Left renal pelvis (tissue), 4 donors: ENCODE measurements at regions not wholly inside any gene's neighbourhood (a gene's known extent, or its start where the extent isn't known, plus 50 kb on each side); places are given as distances from the start of the nearest gene placed in this dataset.

Experiments used
- DNase-seq, 4 donors: peaks; one replicate each; pipeline ENCODE4 v3.0.0-alpha.2; 2013; ENCODE audit warnings: low read depth in 4 of 4, low spot score in 3 of 4

- DNase-seq: no peak
Observed at GRCh38 chr20:60986506-60987156, 265.4 kb upstream of the CDH4 start.

GRCh38 chr20:60990061-60990460 is 262.0 kb upstream of the CDH4 start:
- no peak for DNase-seq

DNA sequence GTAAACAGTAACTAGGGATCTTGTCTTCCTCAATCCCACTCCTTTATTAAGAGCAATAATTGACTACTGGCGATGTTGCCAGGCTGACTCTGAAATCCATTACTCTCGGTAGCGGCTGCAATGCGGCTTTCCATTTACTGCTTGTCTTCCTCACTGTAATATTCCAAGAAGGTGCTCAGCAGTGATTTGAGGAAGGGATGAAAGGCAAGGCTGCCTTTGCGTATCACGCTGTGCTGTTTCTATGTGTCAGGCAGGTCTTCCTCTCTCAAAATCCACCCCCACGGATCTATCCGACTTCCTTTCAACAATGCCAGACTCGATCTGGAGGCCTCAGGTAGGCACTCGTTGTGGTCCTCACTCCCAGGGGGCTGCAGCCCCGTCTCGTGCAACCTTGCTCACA is 261.4 kb upstream of the CDH4 start:
- no peak for DNase-seq

DNA sequence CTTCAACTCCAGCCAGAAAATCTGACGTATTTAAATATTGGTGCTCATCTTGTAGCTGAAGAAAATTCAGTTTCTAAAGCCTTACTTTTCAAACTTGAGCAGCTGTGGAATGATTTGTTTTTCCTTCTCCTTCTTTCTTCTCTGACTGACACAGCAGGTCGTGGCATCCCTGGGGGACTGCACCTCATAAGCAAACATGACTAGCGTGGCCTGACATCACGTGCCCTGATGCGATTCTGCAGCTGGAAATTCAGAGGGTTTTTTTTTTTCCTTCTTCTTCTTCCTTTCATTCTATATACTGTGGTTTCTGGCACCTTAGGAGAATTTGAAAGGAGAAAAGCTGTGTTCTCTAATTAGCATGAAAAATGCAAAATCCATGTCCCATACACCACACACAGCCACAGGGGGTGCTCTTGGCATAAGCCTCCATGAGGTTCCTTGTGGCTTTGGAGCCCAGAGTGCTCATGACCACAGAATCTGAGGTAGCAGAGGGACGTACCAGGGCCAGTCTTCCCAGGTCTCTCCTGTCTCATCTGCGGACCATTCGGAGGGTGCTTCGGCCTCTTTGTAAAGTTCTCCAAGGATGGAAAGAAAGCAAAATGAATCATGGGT is 258.5 kb upstream of the CDH4 start:
- no peak for DNase-seq

- no peak for DNase-seq
Observed at GRCh38 chr20:60999250-60999649, 252.8 kb upstream of the CDH4 start.

GRCh38 chr20:61002090-61002489 is 250.0 kb upstream of the CDH4 start:
- DNase-seq: no peak

- DNase-seq: no peak
Observed at GRCh38 chr20:61014491-61014890, 237.6 kb upstream of the CDH4 start.

GRCh38 chr20:61015602-61016001 is 236.5 kb upstream of the CDH4 start:
- no peak for DNase-seq

GRCh38 chr20:61019322-61019721 is 232.7 kb upstream of the CDH4 start:
- DNase-seq: no peak

DNA sequence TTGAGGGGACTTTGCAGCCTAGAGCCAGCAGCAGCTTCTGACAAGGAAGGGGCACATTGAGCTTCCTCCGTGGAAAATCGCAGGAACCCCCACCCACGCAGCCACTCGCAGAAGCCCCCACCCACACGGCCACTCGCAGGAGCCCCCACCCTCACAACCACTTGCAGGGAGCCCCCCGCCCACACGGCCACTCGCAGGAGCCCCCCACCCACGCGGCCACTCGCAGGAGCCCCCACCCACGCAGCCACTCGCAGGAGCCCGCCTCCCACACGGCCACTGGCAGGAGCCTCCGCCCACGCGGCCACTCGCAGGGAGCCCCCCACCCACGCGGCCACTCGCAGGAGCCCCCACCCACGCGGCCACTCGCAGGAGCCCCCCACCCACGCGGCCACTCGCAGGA is 228.4 kb upstream of the CDH4 start:
- DNase-seq: no peak

- DNase-seq: no peak
Observed at GRCh38 chr20:61024390-61024789, 227.7 kb upstream of the CDH4 start.

GRCh38 chr20:61025536-61025935 is 226.5 kb upstream of the CDH4 start:
- DNase-seq: no peak

- no peak for DNase-seq
Observed at GRCh38 chr20:61026173-61026572, 225.9 kb upstream of the CDH4 start.

DNA sequence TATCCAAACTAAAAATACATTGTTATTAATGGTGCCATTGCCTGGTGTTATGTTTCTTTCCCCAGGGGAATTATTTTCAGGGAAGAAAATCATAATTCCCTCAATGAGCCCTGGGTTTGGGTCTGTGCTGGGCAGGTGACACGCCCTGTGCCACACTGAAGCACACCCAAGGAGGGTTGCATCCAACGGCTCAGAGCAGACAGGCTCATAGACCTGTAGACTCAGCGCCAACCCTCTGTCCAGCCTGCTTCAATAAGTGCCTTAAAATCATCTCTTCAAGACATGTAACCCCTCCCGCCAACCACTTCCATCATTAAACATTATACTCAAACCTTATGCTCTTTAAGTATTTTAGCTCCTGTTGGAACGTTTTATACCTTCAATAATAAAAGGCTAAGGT is 225.3 kb upstream of the CDH4 start:
- DNase-seq: no peak

DNA sequence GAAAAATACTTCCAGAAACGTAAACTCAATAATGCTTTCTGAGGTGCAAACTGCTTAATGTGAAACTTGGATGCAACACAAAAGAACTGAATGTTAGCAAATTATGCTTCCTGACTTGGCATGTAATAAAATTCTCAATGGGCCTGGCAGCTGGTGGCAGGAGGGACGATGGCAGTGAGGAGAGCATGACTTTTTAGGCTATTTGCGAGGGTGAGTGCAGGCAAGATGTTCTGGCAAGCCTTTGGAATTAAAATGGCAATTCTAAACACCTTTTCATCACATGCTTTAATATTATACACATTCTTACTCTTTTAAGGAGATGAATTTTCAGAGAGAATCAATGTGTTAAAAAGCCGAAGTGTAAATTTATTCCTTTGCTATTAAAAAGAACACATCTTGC is 224.8 kb upstream of the CDH4 start:
- no peak for DNase-seq

- no peak for DNase-seq
Observed at GRCh38 chr20:61030130-61030529, 221.9 kb upstream of the CDH4 start.

- no peak for DNase-seq
Observed at GRCh38 chr20:61031101-61031830, 220.8 kb upstream of the CDH4 start.

DNA sequence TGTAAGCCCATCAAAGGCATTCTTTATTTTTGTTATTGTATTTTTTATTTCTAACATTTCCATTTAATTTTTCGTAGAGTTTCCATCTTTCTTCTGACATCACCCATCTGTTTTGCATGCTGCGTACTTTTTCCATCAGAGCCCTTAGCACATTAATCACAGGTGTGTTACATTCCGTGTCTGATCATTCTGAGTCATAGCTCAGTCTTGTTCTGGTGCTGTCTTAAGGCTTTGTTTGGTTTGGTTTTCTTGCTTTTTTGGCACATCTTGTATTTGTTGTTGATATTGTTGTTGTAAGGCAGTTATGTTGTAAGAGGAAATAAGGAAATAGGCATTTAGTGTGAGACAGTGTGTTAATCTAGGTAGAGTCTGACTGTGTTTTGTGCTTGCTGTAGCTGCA is 214.6 kb upstream of the CDH4 start:
- DNase-seq: no peak

GRCh38 chr20:61041481-61041880 is 210.6 kb upstream of the CDH4 start:
- DNase-seq: no peak

DNA sequence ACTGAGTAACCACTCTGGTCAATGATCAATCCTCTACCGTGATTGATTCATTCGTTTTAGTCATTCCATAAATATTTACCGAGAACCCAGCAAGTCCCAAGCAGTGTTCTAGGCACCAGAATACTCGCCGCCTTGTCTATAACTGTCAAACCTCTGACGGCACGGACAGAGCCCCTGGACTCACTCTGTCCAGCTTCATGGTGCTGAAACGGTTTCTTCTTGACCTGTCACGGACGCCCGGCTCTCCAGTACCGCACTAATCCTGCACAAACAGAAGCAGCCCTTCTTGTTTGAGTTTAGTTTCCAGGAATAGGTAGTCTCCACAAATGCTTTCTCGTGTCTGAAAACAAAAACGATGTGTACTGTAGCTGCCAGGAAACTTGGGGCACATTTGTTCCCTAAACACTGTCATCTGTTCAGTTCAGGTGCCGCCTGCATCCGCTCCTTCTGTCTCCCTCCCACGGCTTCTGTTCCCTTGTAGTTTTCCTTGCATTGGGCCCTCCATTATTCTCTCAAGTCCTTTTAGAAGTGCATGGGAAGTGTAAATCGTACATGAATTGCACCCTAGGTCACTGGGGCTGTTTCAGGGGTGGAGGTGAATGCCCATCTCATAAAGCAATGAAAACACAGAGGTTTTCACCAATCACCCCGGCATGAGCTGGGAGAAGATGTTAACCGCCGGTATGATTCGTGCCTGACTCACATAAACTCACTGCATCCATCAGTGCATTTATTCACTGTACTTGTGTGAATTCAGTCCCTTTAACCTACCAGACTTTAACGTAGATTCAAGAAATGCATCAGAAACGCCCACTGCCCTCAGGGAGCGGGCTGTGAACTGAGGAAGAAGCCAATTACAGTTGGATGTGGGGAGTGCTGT is 209.3 kb upstream of the CDH4 start:
- DNase-seq: no peak

DNA sequence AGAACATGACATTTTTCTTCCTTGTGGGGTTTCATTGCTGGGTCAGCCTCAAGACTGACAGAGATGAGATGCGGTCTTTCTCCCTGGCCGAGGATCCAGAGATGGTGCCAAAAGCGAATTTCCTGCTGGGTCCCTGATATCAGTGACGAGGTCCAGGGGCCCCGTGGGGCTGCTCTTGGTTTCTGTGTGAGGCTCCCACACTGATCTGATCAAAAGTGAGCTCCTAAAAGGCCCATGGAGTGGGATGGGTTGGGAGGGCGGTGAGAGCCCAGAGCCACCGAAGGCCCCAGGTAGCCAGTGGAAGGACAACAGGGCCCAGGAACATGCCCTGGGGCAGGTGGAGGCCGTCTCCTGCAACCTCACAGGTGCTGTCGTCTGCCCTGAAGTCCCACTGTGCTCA is 208.4 kb upstream of the CDH4 start:
- no peak for DNase-seq
